GM18867 (cell line): ENCODE measurements at regions not wholly inside any gene's neighbourhood (a gene's known extent, or its start where the extent isn't known, plus 50 kb on each side); places are given as distances from the start of the nearest gene placed in this dataset.
"Not testable (repeated sequence)": the region's sequence is repeated elsewhere in the genome, so short reads cannot be mapped to it uniquely, and the experiment has no call there.

Experiments
- ATAC-seq: cut with Tn5 transposase; IDR thresholded peaks from one replicate; pipeline ENCODE4 v1.9.1; 2021; ENCODE audit warnings: mild to moderate bottlenecking, moderate library complexity; ENCODE audit not compliant: unreplicated experiment

GRCh38 chr2:207437524-207438143 lies 92.1 kb upstream of the CREB1 start:
- no peak for ATAC-seq

GRCh38 chr2:207438414-207439126 lies 91.2 kb upstream of the CREB1 start:
- ATAC-seq, result no peak

GRCh38 chr2:207439881-207440280 lies 89.9 kb upstream of the CREB1 start:
- ATAC-seq, result not testable (repeated sequence)

GRCh38 chr2:207444756-207445155 lies 85.0 kb upstream of the CREB1 start:
- ATAC-seq, result no peak

GRCh38 chr2:207446653-207447052 lies 83.1 kb upstream of the CREB1 start:
- no peak for ATAC-seq

GRCh38 chr2:207448006-207448405 lies 81.8 kb upstream of the CREB1 start:
- ATAC-seq, result no peak

- ATAC-seq, result no peak
Observed at GRCh38 chr2:207449642-207450165, 80.1 kb upstream of the CREB1 start.

GRCh38 chr2:207450186-207450585 lies 79.6 kb upstream of the CREB1 start:
- ATAC-seq, result no peak

GRCh38 chr2:207458582-207458981 lies 71.2 kb upstream of the CREB1 start:
- ATAC-seq, result no peak

- ATAC-seq, result peak; percentile 92
Observed at GRCh38 chr2:207459990-207460757, 69.6 kb upstream of the CREB1 start.

- no peak for ATAC-seq
Observed at GRCh38 chr2:207463433-207463832, 66.3 kb upstream of the CREB1 start.

- ATAC-seq, result no peak
Observed at GRCh38 chr2:207464007-207464406, 65.8 kb upstream of the CREB1 start.

- ATAC-seq, result no peak
Observed at GRCh38 chr2:207465894-207466293, 63.9 kb upstream of the CREB1 start.

GRCh38 chr2:207467716-207468347 lies 61.9 kb upstream of the CREB1 start:
- ATAC-seq, result peak; percentile 94

GRCh38 chr2:207468488-207468887 lies 61.3 kb upstream of the CREB1 start:
- no peak for ATAC-seq

- ATAC-seq, result no peak
Observed at GRCh38 chr2:207469451-207469850, 60.3 kb upstream of the CREB1 start.

GRCh38 chr2:207469943-207470729 lies 59.6 kb upstream of the CREB1 start:
- ATAC-seq, result no peak

GRCh38 chr2:207471261-207471660 lies 58.5 kb upstream of the CREB1 start:
- no peak for ATAC-seq

GRCh38 chr2:207472343-207473048 lies 57.3 kb upstream of the CREB1 start:
- ATAC-seq, result no peak
